ENCODE measurements at regions not wholly inside any gene's neighbourhood (a gene's known extent, or its start where the extent isn't known, plus 50 kb on each side); places are given as distances from the start of the nearest gene placed in this dataset.
"Not testable (repeated sequence)": the region's sequence is repeated elsewhere in the genome, so short reads cannot be mapped to it uniquely, and the experiment has no call there.

- no peak for DNase-seq (ENCODE audit: extremely low read depth, low read depth)
- no peak for TF ChIP-seq CTCF (IDR thresholded peaks at IDR 0.05; ENCODE audit: low read depth, low read length)
Observed at GRCh38 chr3:28042095-28042635, 199.3 kb upstream of the CMC1 start.

DNA sequence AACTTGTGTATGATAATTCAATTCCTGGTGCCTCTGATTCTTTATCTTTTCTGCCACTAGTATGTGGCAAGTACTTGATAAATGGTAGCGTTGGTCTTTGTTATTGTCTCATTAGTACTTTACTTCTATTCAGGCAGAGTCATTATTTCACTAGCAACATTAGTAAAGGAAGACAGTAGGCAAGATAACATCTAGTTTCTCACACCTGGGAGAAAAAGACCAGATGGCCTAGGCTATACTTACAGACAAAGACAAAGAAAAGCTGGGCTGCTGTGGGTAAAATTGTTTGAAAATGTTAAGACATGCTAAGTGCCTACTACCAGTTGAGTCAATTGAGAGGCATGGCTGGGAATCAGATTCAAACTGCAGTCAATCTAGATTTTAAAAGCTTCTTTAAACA, 198.7 kb upstream of the CMC1 start:
- TF ChIP-seq CTCF (IDR thresholded peaks at IDR 0.05; ENCODE audit: low read depth, low read length) = no peak
- DNase-seq (ENCODE audit: extremely low read depth, low read depth) = no peak

DNA sequence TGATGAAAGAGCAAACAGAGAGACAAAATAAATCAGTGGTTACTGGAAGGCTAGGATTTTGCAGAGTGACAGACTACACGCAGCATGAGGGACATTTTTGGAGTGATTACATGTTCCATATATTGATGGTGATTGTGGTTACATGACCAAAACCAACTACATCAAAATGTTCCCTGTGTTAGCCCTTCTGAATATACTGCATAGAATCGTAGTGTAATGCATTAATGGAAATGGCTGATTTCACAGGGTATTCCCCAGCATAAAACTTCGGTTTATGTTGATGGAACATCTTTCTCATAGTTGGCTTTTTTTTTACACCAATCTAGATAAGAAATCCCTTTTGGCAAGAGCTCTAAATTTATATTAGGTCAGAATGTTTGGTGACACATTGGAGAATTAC, 191.3 kb upstream of the CMC1 start:
- no peak for DNase-seq (ENCODE audit: extremely low read depth, low read depth)
- TF ChIP-seq CTCF (IDR thresholded peaks at IDR 0.05; ENCODE audit: low read depth, low read length) = no peak

DNA sequence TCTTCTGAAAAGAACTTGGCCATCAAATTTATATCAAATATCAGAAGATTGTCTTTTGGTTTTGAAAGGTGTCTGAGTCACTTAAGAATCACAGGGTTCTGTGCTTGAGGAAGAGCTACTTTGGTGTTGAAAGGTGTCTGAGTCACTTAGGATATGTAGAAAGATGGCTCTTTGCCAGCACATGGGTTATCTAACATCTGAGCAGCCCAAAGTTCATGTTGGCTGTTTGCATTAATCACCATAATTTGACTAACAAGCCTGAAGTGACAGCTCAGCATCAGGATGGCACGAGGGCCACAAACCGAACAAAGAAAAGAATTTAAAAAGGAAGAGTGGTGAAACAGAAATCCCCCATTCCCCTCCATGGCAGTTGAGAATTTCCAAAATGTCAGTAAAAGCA, 190.5 kb upstream of the CMC1 start:
- TF ChIP-seq CTCF (IDR thresholded peaks at IDR 0.05; ENCODE audit: low read depth, low read length) = no peak
- DNase-seq (ENCODE audit: extremely low read depth, low read depth) = no peak

DNA sequence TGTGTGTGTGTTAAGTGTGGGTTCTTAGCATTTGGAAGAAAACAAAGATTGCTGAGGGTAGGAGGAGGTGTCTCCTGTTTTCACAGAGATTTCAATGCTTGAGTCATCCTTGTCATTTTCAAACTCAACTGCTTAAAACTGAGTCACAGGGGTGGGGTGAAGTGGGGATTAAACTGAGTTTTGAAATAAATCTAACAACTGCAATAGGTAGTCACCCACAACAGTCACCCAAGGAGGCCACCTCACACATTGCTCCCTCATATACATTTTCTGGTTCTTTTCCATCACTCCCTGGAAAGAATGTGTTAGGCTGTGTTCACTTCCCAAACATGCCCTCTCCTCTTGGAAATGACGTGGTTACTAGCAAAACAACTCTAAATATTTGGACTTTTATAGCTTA, 187.7 kb upstream of the CMC1 start:
- DNase-seq (ENCODE audit: extremely low read depth, low read depth) = no peak
- no peak for TF ChIP-seq CTCF (IDR thresholded peaks at IDR 0.05; ENCODE audit: low read depth, low read length)

GRCh38 chr3:28056806-28057205, 184.6 kb upstream of the CMC1 start:
- no peak for DNase-seq (ENCODE audit: extremely low read depth, low read depth)
- no peak for TF ChIP-seq CTCF (IDR thresholded peaks at IDR 0.05; ENCODE audit: low read depth, low read length)

DNA sequence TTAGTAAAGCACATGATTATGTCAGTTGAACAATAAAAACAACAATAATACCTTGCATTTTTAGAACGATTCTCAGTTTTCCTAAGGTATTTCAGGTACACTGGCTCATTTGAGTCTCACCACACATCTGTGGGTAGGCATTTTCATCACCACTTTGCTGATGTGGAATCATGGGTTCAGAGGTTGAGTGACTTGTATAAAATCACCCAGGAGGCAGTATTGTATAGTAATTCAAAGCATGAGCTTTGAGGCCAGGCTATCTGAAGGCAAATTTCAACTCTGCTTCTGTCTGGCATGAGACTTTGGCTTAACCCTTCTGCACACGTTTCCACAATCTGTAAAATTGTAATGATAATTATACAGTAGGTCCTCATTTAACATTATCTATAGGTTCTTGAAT, 183.9 kb upstream of the CMC1 start:
- DNase-seq (ENCODE audit: extremely low read depth, low read depth) = no peak
- TF ChIP-seq CTCF (IDR thresholded peaks at IDR 0.05; ENCODE audit: low read depth, low read length) = no peak

GRCh38 chr3:28059199-28059598, 182.2 kb upstream of the CMC1 start:
- not testable (repeated sequence) for DNase-seq (ENCODE audit: extremely low read depth, low read depth)

Data from AG09319 (cell line).